SH-SY5Y (cell line): ENCODE measurements at regions not wholly inside any gene's neighbourhood (a gene's known extent, or its start where the extent isn't known, plus 50 kb on each side); places are given as distances from the start of the nearest gene placed in this dataset.
A peak's percentile ranks its signal among the peaks of the same experiment; 100 is the strongest.

ENCODE experiments used
- GATA2 ChIP-seq: IDR thresholded peaks from 2 replicates; pipeline ENCODE4 v1.6.1; 2011; ENCODE audit warnings: mild to moderate bottlenecking, low read depth, low read length
- GATA3 ChIP-seq: IDR thresholded peaks from 2 replicates; pipeline ENCODE4 v1.6.1; 2011; ENCODE audit warnings: low read depth, mild to moderate bottlenecking, low read length, moderate library complexity

- TF ChIP-seq GATA3 (no peak), GATA2 (no peak)
Observed at GRCh38 chr1:5485968-5486696, 506.1 kb downstream of the NPHP4 start.

- TF ChIP-seq GATA3 = no peak
- TF ChIP-seq GATA2 = no peak
Observed at GRCh38 chr1:5485436-5485835, 506.8 kb downstream of the NPHP4 start.

GRCh38 chr1:5484451-5485165 is 507.6 kb downstream of the NPHP4 start:
- TF ChIP-seq GATA2 (no peak), GATA3 (no peak)

DNA sequence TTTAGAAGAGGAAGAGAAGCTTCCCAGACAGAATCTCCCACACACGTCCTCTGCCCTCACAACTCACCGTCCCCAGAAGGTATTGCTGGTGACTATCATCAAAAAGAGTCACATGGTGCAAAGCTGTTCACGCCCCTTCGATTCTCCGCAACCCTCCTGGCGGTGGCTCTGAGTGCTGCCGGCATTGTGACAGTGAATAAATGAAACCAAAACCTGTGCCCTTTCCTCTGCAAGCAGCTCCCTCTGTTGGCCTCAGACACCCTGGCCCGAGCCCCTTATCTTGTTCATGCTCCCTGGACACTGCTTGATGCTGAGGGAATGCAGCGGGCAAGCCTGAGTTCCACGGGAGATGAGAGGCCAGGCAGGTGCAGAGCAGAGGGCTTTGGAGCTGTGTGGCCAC is 510.3 kb downstream of the NPHP4 start:
- no peak for TF ChIP-seq GATA3
- TF ChIP-seq GATA2 = no peak

DNA sequence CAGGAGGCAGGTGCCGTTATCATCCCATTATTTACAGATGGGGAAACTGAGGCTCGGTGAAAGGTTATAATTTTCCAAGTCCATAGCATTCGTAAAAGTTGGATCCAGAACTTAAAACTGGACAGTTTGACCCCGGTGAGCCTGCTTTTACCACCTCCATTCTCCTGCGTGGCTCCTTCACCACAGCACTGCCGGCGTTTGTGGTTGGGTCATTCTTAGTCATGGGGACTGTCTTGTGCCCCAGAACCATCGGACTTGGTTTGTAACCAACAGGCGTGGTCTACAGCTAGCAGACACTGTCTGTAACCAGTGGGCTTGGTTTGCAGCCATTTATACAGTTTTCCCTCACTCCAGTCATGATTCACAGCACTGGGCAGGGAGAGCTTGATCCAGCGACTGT is 511.3 kb downstream of the NPHP4 start:
- TF ChIP-seq GATA2 = no peak
- no peak for TF ChIP-seq GATA3

DNA sequence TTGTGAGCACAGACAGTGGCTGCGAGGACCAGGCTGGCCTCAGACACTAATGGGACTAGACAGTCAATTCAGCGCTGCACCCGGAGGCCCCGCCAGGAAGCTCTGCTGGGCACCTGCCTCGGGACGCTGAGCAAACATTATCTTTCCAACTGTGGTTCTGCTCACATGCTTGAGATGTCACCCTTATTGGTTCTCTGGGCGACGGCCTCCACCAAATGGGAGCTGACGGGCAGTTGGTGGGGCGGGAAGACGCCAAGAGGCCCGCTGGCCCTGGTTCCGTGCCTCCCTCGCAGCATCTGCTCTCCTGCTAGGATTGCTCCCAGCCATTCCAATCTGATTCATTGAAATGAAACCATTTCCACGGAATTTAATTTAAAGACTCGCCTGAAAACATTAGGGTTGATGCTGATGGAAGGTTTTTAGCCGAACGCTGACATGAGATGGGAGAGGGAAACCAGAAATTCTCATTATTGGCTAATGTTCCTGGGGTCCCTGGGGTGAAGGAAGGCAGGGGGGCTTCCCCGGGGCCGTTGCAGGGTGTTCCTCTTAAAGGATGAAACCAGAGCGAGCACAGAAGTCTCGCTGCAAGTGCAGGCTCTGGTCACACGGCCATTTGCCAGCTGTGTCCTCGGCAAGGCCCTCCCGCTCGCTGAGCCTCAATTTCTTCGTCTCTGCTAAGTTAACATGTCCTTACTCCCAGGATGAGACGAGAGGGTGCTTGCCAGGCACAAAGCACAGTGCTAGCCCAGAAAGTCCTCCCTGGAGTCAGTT is 512.2 kb downstream of the NPHP4 start:
- TF ChIP-seq GATA3 = no peak
- peak; percentile 12; the same call in 1 of the 2 replicates for TF ChIP-seq GATA2

GRCh38 chr1:5478961-5479360 is 513.3 kb downstream of the NPHP4 start:
- TF ChIP-seq GATA3 = no peak
- TF ChIP-seq GATA2 = no peak

GRCh38 chr1:5478156-5478695 is 514.0 kb downstream of the NPHP4 start:
- TF ChIP-seq GATA2 = no peak
- no peak for TF ChIP-seq GATA3

DNA sequence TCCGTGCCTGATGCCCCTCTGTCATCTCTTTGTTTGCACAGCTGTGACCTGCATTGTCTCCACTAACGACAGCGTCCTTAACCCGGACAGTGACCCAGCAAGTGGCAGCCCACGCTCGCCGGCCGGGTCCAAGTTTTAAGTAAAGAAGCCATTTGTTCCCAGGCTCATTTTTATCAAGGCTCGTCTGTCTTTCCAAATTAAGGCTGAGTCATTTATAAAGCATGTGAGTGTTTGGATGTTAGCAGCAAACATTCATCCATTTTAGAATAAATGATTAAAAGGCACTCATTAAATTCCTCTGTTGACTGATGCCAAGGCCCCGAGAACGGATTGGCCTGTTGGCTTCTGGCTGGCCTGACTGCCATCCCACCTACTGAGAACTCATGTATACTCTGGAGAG is 514.5 kb downstream of the NPHP4 start:
- no peak for TF ChIP-seq GATA3

DNA sequence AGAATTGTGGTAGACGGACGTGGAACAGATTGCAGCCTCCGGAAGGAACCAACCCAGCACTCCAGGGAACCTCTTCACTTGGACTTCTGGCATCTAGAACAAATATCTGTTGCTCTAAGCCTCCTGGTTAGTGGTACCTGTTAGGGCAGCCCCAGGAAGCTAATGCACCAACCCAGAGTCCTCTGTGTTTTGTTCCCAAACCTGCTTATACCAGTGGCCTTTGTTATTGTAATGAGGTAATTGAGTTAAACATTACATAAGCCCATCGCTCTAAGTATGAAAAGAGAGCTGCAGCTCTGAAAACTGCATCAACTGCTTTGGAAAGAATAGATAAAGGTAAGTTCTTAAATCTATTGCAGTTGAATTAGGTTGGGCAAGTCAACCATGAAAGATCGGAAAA is 516.7 kb downstream of the NPHP4 start:
- TF ChIP-seq GATA2 (no peak), GATA3 (no peak)

DNA sequence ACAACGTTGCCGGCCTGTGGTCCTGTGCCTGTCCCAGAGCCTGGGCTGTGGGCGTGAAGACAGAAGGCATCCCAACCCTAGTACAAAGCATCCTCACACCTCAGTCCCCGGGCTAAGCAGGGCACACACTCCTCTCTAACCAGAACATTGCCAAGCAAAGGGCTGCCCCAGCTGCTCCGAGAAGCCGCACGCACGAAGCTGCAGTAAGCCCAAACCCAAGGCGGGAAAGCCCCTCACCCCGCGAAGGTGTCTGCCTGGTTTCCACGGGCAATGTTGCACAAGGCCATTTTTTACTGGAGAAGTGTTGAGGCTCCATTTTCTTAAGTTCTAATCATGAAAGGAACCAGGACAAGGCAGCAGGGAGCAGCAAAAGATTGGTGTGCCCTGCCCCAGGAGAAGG is 519.0 kb downstream of the NPHP4 start:
- TF ChIP-seq GATA3 = no peak
- no peak for TF ChIP-seq GATA2

DNA sequence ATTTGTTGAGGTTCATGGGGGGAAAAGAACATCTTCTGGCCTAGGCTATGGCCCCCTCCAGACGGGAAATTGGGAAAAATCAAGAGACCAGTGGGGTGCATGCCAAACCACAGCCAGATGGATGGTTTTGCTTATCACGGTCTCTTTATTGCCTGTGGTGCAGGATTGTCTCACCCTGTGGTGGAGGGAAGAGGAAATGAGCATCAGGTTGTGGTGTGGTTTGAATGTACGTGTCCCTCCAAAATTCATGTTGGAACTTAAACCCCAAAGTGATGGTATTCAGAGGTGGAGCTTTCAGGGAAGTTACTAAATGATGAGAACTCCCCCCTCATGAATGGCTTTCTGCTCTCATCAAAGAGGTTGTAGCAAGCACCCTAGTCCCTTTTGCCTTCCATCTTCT is 525.7 kb downstream of the NPHP4 start:
- TF ChIP-seq GATA2 (no peak), GATA3 (no peak)

GRCh38 chr1:5465281-5465711 is 526.9 kb downstream of the NPHP4 start:
- TF ChIP-seq GATA2 (peak; percentile 97), GATA3 (peak; percentile 95)

GRCh38 chr1:5464366-5464765 is 527.9 kb downstream of the NPHP4 start:
- TF ChIP-seq GATA2 (no peak), GATA3 (no peak)
